Stimulated activated naive CD8-positive, alpha-beta T cell treated with anti-CD3 and anti-CD28 coated beads, Interleukin-15, Interleukin-2, amounts not matched to agents 100 U/mL and 50 U/mL, for 24 hours (primary cell): ENCODE measurements at regions not wholly inside any gene's neighbourhood (a gene's known extent, or its start where the extent isn't known, plus 50 kb on each side); places are given as distances from the start of the nearest gene placed in this dataset.
"Not testable (repeated sequence)": the region's sequence is repeated elsewhere in the genome, so short reads cannot be mapped to it uniquely, and the experiment has no call there.

Source experiments
- ATAC-seq: fragments of 150-1000 bp; cut with Tn5 transposase; one replicate; pipeline ENCODE4 v1.10.0; 2021
- DNase-seq: peaks from one replicate; pipeline ENCODE4 v3.0.0; 2021

GRCh38 chr10:71084061-71084817 lies 128.1 kb upstream of the UNC5B start:
- ATAC-seq = no peak
- DNase-seq = no peak

DNA sequence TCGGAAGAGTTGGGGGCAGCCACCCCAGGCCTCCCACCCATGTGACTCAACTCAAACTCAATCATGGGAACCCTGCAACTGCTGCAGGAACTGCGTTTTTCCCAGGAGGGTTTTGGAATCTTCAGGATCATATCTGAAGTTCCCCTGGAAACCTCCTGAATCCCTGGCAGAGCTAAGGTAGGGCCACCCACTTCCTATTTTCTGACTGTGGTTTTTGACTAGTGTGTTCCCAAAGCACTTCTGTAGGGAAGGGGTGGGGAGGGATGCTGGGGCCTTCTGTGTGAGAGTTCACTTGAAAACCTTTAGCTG lies 127.6 kb upstream of the UNC5B start:
- ATAC-seq (no peak), DNase-seq (no peak)

DNA sequence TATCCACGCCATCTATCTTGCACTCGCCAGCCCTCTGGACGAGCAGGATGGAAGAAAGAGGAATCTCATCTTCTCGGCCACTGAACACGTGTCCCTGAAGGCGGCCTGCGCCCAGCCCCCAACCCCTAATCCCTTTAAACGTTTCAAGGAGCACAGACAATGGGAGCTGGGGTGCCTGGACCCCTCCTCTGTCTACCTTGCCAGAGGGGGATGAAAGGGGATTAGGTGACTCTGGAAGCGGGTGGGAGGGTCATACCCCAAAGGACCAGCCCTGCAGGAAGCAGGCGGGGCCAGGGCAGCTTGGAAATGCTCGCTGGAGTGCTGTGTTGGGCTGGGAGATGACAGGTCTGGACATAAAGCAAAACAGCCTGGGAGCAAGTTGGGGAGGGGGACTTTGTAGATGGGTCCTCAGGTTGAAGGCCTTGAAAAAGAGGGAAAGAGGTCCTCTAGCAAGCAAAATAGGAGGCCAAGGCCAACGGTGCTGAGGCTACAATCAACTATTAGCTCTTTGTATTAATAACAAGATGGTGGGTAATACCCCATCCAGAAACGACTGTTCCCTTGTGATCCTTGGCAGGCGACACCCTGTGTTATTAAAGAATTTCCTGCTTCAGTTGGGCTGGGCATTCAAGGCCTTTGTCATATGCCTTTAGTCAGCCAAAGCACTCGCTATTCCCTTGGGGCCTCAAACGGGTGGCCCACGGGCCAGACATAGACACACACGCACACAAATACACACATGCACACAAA lies 126.5 kb upstream of the UNC5B start:
- DNase-seq (no peak), ATAC-seq (no peak)

DNA sequence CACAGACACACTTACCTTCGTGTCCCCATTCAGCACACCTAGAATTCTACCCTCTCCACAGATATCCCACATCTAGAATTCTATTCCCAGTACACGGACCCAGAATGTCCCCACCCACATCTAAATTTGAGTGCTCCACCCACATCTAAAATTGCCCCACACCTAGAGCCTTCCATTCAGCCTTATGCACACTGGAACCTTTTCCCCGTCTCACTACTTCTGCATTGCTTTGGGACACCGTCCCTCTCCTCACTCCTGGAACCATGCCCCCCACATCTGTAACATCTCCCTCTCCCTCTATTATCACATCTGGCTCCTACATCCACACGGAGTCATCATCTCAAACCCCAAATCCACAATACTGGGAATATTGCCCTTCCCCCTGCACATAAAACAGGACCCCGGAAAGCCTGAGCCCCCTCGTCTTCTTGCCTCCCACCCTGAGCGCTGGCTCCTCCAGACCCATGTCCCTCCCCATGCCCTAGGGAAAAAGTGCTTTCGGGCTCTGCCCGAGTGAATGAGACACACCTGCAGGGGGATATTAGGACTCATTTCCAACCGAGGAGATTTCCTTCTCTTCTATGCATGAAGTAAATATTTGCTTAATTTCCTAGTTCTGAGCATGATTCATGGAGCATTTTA lies 125.8 kb upstream of the UNC5B start:
- DNase-seq (no peak), ATAC-seq (no peak)

DNA sequence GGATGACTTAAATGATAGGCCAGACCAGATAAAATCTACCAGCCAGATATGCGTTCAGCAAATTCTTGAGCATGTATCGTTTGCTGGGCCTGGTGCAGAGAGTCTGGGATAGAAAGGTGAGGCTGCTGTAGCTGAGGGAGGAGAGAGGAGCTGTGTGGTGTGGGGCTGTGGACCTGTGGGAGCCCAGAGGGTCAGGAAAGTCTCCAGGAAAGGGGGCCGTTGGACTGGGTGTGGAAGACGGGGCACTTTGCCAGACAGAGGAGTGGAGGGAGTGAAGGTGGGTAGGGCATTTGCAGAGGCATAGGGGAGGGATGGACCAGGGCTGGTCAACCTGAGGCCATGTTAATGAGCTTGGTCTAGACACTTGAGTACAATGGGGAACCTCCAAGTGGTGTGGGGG lies 124.7 kb upstream of the UNC5B start:
- ATAC-seq (no peak), DNase-seq (no peak)

DNA sequence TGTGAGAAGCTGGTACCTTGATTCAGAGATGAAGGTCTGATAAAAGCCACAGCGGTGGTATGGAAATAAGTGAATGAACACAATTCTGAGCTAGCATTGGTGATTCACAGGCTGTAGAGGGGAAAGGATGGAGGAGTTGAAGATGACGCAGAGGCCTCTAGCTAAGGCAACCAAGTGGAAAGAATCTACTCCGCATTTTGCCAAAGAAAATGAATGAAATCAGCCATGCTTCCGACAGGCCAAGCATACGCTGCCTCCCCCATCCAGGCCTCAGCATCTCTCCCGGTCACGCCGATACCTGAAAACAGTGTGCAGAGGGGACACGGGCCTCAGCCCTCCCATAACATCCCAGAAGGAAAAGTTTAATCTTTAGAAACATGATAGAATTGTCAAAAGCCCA lies 124.3 kb upstream of the UNC5B start:
- no peak for DNase-seq
- no peak for ATAC-seq

GRCh38 chr10:71088578-71088977 lies 123.8 kb upstream of the UNC5B start:
- ATAC-seq, DNase-seq: not testable (repeated sequence)

GRCh38 chr10:71089162-71089561 lies 123.2 kb upstream of the UNC5B start:
- no peak for ATAC-seq
- DNase-seq = no peak

GRCh38 chr10:71090330-71090729 lies 122.0 kb upstream of the UNC5B start:
- ATAC-seq (no peak), DNase-seq (no peak)

- no peak for DNase-seq
- ATAC-seq = no peak
Observed at GRCh38 chr10:71090801-71091200, 121.6 kb upstream of the UNC5B start.

- DNase-seq (no peak), ATAC-seq (no peak)
Observed at GRCh38 chr10:71092812-71093401, 119.5 kb upstream of the UNC5B start.

GRCh38 chr10:71093531-71093930 lies 118.8 kb upstream of the UNC5B start:
- DNase-seq (no peak), ATAC-seq (no peak)

GRCh38 chr10:71094712-71095390 lies 117.5 kb upstream of the UNC5B start:
- peak; percentile 17 for DNase-seq
- ATAC-seq = peak; percentile 98

GRCh38 chr10:71099731-71100361 lies 112.5 kb upstream of the UNC5B start:
- DNase-seq (no peak), ATAC-seq (no peak)

DNA sequence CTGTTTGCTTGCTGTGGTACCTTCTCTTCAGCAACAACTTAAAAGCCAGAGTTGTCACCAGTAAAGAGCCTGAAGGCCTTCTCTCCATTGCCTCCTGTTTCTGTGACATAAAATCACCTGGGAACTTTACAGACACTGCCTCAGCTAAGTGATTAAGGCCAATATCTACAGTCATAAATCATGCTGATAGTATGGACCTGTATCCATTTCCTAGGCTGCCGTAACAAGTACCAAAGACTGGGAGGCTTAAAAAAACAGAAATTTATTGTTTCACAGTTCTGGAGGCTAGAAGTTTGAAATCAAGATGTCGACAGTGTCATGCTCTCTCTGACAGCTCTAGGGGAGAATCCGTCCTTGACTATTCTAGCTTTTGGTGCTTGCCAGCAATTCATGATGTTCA lies 108.4 kb upstream of the UNC5B start:
- no peak for DNase-seq
- ATAC-seq = no peak

DNA sequence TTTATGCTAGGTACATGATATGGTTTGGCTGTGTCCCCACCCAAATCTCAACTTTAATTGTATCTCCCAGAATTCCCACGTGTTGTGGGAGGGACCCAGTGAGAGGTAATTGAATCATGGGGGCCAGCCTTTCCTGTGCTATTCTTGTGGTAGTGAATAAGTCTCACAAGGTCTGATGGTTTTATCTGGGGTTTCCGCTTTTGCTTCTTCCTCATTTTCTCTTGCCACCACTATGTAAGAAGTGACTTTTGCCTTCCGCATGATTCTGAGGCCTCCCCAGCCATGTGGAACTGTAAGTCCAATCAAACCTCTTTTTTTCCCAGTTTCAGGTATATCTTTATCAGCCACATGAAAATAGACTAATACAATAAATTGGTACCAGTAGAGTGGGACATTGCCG lies 106.2 kb upstream of the UNC5B start:
- DNase-seq, ATAC-seq: not testable (repeated sequence)

DNA sequence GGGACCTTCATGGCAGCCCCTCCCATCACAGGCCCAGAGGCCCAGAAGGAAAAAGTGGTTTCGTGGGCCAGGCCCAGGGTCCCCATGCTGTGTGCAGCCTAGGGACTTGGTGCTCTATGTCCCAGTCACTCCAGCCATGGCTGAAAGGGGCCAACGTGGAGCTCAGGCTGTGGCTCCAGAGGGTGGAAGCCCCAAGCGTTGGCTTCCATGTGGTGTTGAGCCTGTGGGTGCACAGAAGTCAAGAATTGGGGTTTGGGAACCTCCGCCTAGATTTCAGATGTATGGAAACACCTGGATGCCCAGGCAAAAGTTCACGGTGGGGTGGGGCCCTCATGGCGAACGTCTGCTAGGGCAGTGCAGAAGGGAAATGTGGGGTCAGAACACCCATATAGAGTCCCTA lies 105.3 kb upstream of the UNC5B start:
- not testable (repeated sequence) for DNase-seq

DNA sequence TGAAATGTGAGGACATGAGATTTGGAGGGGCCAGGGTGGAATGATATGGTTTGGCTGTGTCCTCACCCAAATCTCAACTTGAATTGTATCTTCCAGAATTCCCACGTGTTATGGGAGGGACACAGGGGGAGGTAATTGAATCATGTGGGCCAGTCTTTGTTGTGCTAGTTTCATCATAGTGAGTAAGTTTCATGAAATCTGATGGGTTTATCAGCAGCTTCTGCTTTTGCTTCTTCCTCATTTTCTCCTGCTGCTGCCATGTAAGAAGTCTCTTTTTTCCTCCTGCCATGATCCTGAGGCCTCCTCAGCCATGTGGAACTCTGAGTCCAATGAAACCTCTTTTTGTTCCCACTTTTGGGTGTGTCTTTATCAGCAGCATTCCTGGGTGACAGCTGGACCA lies 104.3 kb upstream of the UNC5B start:
- not testable (repeated sequence) for ATAC-seq, DNase-seq

More for the DNA sequence above, 105.3 kb upstream of the UNC5B start:
- ATAC-seq = not testable (repeated sequence)

GRCh38 chr10:71112138-71112785 lies 100.1 kb upstream of the UNC5B start:
- ATAC-seq (no peak), DNase-seq (no peak)

GRCh38 chr10:71116426-71116825 lies 95.9 kb upstream of the UNC5B start:
- DNase-seq (no peak), ATAC-seq (no peak)

- DNase-seq, ATAC-seq: not testable (repeated sequence)
Observed at GRCh38 chr10:71117589-71117988, 94.8 kb upstream of the UNC5B start.
